SW480 (cell line): ENCODE measurements at regions not wholly inside any gene's neighbourhood (a gene's known extent, or its start where the extent isn't known, plus 50 kb on each side); places are given as distances from the start of the nearest gene placed in this dataset.

Experiments used
- DNase-seq: peaks from one replicate; pipeline ENCODE4 v3.0.0-alpha.2; 2016; ENCODE audit warnings: low spot score

DNA sequence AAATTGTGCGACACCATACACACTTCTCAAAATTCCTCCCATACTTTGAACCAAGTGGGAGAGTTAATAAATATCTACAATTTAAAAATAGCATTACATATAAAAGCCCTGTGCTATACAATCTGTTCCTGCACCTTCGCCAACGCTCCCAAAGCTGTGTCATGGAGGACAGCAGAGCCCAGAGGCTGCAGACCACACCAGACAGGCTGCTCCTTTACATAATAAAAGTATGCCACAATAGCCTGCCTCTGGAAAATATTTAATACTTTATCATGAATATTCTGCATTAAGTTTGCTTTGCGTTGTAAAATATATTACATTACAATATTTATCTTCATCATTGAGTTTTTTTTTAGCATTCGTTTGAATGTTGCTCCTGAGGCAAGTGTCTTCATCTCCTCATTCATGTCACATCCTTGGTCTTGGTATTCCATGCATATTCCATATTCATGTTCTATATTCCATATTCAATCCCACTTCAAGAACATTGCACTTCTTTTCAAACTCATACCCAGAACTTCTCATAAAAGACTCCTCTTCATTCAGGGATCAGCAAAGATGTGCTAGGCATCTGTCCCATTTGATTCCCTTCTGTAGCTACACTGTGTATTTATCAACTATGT is 663.9 kb downstream of the POM121L12 start:
- no peak for DNase-seq

DNA sequence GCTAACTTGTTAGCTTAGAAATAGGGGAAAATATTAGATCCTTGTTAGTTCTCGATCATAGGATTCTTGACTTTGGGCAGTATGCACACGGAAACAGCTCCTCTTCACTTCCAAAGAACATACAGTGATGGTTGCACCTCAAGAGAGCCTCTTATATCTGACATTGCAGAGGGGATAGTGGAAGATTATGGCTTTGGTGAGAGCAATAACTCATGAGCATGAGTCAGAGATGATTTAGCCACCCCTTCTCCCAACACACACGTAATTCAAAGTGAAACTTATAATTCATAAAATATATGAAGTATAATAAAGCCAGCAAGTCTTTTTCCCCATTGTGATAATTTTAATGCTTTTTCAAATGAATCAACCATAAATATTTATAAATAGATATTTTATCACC is 683.7 kb downstream of the POM121L12 start:
- no peak for DNase-seq

- peak; percentile 31 for DNase-seq
Observed at GRCh38 chr7:53740971-53741370, 705.5 kb downstream of the POM121L12 start.

- DNase-seq, result no peak
Observed at GRCh38 chr7:53743697-53744402, 708.4 kb downstream of the POM121L12 start.

- no peak for DNase-seq
Observed at GRCh38 chr7:53744403-53744760, 708.9 kb downstream of the POM121L12 start.

DNA sequence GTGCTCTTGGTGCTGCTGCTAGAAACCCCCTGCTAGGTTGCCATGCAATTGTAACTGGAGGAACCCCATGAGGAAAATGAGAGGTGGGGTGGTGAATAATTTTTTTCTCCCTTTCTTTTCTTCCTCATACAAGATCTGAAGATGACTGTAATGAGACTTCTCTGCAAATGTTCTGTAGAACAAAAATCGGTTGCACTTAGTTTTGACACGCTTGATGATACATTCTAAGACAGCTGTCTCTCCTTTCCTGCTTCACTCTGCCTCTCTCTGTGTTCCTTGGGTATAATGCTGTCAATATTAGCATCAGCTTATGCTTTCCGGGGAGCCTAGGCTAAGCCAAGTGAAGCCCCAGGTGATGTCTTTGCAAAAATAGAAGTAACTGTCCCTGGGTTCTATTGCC is 721.5 kb downstream of the POM121L12 start:
- no peak for DNase-seq

- no peak for DNase-seq
Observed at GRCh38 chr7:53768186-53768585, 732.8 kb downstream of the POM121L12 start.

DNA sequence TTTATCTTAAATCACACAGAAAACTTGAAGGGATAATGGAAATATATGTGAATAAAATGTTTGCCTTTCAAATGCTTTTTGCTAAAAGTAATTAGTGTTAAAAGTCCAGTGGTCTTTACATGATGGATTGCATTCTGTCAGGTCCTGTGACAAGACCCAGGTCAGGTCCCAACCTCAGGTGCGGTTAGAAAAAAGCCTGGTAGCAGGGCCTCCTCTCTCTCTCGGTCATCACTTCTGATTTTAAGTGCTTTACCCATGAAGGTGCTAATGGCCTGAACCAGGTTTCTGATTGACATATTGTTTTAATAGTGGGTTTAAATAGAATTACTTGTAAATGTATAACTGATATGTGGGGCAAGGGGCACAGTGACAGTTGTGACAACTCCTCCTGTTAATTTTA is 736.3 kb downstream of the POM121L12 start:
- DNase-seq, result no peak

DNA sequence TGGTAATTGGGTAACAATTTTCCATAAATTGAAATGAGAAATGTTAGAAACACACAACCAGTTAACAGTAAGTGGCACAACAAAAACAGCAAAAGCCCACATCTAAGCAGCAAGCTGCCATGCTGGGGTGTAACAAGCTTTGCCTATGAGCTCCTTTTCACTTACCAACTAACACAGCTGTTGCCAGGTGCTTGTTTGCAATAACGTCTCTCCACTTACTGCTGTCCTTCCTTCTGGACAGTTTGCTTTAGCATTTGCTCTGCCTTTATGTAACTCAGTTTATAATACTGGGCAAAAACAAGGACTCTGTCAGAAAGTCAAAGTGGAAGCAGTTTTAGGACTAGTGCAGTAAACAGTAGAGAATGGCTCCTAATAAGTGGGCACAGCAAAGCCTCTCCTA is 740.9 kb downstream of the POM121L12 start:
- no peak for DNase-seq

DNA sequence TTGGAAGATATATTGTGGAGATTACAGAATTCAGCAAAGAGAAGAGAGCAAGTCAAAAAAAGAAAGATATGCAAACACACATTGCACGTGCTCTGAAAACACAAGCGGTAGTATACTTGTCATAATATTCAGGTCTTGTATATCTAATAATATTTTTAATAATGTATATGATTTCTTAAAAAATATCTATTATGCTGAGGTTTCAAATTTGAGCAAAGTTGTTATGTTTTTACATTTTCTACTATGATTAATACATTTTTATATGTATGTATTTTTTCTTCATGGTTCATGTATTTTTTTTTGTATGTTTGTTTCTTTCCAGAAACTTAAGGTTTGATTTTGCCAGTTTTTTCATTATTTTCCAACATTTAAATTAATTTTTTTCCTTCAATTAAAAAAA is 752.4 kb upstream of the VSTM2A start:
- no peak for DNase-seq

DNA sequence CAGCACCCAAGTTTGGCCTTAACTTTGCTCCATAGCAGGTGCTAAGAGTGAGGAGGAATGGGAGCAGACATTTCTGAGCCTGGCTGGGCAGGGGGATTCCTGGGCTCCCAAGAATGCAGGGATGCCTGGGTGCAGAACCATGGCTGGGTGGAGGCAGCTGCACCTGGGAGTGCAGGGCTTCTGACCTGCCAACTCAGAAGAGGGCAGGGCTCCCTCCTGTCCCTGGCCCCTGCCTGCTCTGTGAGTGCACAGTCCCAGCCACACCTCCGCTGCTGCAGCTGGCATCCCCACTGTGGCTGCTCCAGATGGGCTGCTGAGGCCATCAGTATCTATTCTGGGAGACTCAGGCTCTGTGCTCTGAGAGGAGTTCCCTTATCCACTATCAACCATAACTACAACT is 747.4 kb upstream of the VSTM2A start:
- no peak for DNase-seq

DNA sequence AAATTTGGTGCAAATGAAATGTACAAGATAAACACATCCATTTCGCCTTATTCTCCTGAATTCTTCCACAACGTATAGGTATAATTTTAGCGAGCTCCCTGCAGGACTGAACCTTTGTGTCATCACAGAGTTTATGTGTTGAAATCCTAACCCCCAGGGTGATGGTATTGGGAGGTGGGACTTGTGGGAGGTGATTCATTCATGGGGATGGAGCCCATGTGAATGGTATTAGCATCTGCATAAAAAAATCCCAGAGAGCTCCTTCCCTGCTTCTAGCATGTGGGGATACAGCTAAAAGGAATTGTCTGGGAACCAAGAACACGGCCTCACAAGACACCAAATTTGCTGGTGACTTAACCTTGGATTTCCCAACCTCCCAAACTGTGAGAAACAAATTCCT is 741.4 kb upstream of the VSTM2A start:
- DNase-seq, result no peak

- DNase-seq, result no peak
Observed at GRCh38 chr7:53806119-53806518, 736.1 kb upstream of the VSTM2A start.

- DNase-seq, result no peak
Observed at GRCh38 chr7:53811555-53812079, 730.6 kb upstream of the VSTM2A start.

- DNase-seq, result no peak
Observed at GRCh38 chr7:53812135-53812534, 730.0 kb upstream of the VSTM2A start.

- no peak for DNase-seq
Observed at GRCh38 chr7:53835301-53835700, 706.9 kb upstream of the VSTM2A start.

DNA sequence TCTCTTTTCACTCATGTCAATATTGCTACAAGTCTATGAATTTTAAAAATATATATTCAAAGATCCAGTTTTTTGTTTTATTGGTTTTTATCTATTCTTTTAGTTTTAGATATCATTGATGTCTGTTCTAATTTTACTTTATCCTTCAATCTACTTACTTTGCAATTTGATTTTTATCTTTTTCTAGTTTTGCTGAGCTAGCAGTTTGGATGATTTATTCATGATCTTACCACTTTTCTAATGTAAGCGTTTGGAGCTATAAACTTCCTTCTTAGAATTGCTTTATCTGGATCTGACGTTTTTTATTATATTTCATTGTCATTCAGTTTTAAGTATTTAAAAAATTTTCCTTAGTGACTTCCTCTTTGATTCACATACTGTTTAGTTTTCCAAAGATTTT is 664.5 kb upstream of the VSTM2A start:
- DNase-seq, result no peak

DNA sequence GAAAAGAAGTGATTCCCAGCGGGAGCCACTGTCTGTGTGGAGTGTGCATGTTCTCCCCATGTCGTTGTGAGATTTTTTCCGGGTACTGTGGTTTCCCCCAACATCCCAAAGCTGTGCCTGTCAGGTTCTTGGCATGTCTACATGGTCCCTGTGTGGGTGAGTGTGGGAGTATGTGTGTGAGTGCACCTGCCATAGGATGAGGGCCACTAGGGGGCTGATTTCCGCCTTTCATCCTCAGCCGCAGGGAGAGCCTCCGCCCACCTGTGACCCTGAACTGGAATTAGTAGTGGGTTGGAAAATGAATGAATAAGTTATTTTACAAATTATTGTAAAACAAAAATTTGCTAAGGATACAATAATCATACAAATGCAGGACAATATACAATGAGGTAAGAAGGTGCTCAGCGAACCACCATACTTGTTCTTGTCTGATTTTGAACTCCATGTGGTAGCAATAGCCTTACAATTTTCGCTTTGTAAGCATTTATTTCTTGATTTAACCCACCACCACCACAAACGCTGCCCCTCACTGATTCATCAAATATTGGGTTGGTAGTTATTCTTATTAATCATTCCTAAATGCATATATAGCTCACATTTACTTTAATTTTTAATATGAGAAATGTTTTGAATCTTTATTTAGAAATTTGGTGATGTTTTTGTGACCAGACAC is 641.2 kb upstream of the VSTM2A start:
- DNase-seq, result no peak

DNA sequence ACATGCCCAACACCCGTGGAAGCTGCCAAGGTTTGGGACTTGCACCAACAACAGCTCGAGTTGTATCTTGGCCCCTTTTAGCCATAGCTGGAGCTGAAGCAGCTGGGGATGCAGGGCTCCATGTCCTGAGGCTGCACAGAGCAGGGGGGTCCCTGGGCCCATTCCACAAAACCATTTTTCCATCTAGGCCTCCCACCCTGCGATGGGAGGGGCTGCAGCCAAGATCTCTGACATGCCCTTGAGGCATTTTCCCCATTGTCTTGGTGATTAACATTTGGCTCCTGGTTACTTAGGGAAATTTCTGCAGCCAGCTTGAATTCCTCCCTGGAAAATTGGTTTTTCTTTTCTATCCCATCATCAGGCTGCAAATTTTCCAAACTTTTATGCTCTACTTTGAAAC is 637.8 kb upstream of the VSTM2A start:
- DNase-seq, result no peak

- DNase-seq, result no peak
Observed at GRCh38 chr7:53917637-53918036, 624.5 kb upstream of the VSTM2A start.

DNA sequence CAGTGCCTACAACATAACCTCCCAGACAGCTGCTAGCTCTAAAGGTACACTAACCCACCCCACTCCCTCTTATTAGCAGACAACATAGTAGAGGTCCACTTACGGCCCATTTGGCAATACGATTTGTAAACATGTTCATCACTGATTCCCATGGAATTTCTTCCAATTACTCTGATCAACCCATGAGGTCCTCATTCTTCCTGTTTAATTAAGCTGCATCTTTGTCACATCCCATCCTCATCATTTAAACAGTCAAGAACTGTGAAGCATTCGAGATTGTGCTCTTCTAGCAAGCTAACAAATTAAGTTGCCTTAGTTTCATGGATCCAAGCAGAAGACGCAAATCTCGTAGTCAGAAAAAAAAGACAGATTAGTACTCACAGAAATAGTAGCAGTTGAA is 622.2 kb upstream of the VSTM2A start:
- no peak for DNase-seq

DNA sequence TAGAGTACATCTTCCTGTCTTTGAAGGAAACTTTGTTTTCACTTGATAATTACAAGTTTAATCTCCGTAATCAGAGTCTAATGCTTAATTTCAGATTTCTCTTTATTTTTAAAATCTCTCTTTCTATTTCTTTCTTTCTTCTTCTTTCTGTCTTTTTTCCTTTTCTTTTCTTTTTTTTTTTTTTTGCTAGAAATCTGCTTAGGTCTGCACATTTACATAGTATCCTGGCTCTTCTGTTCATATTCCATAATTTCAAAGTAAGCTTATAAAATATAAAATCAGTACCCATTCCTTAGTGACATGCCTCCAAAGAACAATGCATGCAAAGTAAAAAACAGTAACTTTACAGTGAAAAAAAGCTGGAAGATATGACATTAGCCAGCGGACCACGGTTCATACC is 601.7 kb upstream of the VSTM2A start:
- no peak for DNase-seq

- no peak for DNase-seq
Observed at GRCh38 chr7:53947732-53948131, 594.4 kb upstream of the VSTM2A start.
